GM12878 (cell line): ENCODE measurements at regions not wholly inside any gene's neighbourhood (a gene's known extent, or its start where the extent isn't known, plus 50 kb on each side); places are given as distances from the start of the nearest gene placed in this dataset.
"Not testable (repeated sequence)": the region's sequence is repeated elsewhere in the genome, so short reads cannot be mapped to it uniquely, and the experiment has no call there.

Experiments
- ATAC-seq: fragments of 200-7000 bp; cut with Tn5 transposase; 3 replicates; pipeline ENCODE4 v1.9.1; 2020; ENCODE audit warnings: mild to moderate bottlenecking, moderate library complexity
- BruUV-seq: library from RNA; stranded (reverse); fragments of 400-500 nt; replicated peaks from 2 replicates; lab custom pipeline; 2021; lab: Mats Ljungman, UMichigan
- CTCF ChIA-PET: fragments of 300-600 bp; sonication (Branson Sonifier 250); formaldehyde crosslinking; extraction: SDS; loops from one replicate; lab custom pipeline; 2021; ENCODE audit warnings: inconsistent platforms; lab: Yijun Ruan, JAX
- POLR2A ChIA-PET: fragments of 350-600 bp; formaldehyde crosslinking; extraction: SDS; loops from one replicate; lab custom pipeline; 2021; ENCODE audit warnings: inconsistent platforms; lab: Charles Lee
- RAD21 ChIA-PET: fragments of 300-600 bp; sonication (Branson Sonifier 250); formaldehyde crosslinking; loops from one replicate; lab custom pipeline; 2023; ENCODE audit warnings: antibody characterized with exemption; ENCODE audit not compliant: unreplicated experiment; lab: Charles Lee
- SMC1A ChIA-PET: fragments of 300-600 bp; sonication (Branson Sonifier 250); formaldehyde crosslinking; loops from one replicate; lab custom pipeline; 2023; ENCODE audit not compliant: unreplicated experiment, uncharacterized antibody; lab: Charles Lee
- DNase-seq: peaks from one replicate; pipeline ENCODE4 v3.0.0-alpha.2; 2011; ENCODE audit warnings: low read depth, low spot score
- FAIRE-seq: peaks from 3 replicates; lab custom pipeline; 2011; peaks lifted over from hg19 to GRCh38; lab: Jason Lieb, UNC
- H2AFZ ChIP-seq: 2 replicates; pipeline ENCODE4 v1.6.0; 2011; ENCODE audit warnings: low read depth, low read length, control low read depth; ENCODE audit not compliant: control insufficient read depth
- H3K27ac ChIP-seq: 2 replicates; pipeline ENCODE4 v1.5.1; 2011; ENCODE audit warnings: control low read depth; ENCODE audit not compliant: control insufficient read depth, insufficient read depth
- H3K27me3 ChIP-seq, 2 experiments: replicated peaks in 1 of 2; 2 replicates each; pipeline versions ENCODE4 v1.6.0 to v1.6.1; 2011; ENCODE audit warnings: low read length in 1 of 2; ENCODE audit not compliant: control insufficient read depth in 2 of 2, insufficient read depth in 2 of 2
- H3K36me3 ChIP-seq, 2 experiments: 2 replicates each; pipeline ENCODE4 v1.5.1; 2011; ENCODE audit warnings: low read length in 1 of 2; ENCODE audit not compliant: control insufficient read depth in 2 of 2, insufficient read depth in 2 of 2
- H3K4me1 ChIP-seq: 2 replicates; pipeline ENCODE4 v1.6.1; 2011; ENCODE audit warnings: mild to moderate bottlenecking, low read length, moderate library complexity, mixed read lengths; ENCODE audit not compliant: control insufficient read depth, insufficient read depth
- H3K4me2 ChIP-seq: 2 replicates; pipeline ENCODE4 v1.6.0; 2011; ENCODE audit warnings: control low read depth; ENCODE audit not compliant: control insufficient read depth, insufficient read depth
- H3K4me3 ChIP-seq: fragments of 200-600 bp; sonication (generic); 2 replicates; pipeline ENCODE4 v1.5.1; 2016
- H3K79me2 ChIP-seq: 2 replicates; pipeline ENCODE4 v1.6.0; 2011; ENCODE audit warnings: low read length; ENCODE audit not compliant: control insufficient read depth, insufficient read depth
- H3K9ac ChIP-seq: 2 replicates; pipeline ENCODE4 v1.8.0; 2011; ENCODE audit warnings: low read length, control low read depth, mixed read lengths; ENCODE audit not compliant: control insufficient read depth, insufficient read depth
- H3K9me3 ChIP-seq: replicated peaks from 3 replicates; pipeline ENCODE4 v1.5.1; 2011; ENCODE audit warnings: mild to moderate bottlenecking, low read length; ENCODE audit not compliant: control insufficient read depth, insufficient read depth
- H4K20me1 ChIP-seq: 2 replicates; pipeline ENCODE4 v1.6.0; 2011; ENCODE audit not compliant: control insufficient read depth, insufficient read depth
- ESRRA ChIP-seq: IDR thresholded peaks from 2 replicates; pipeline ENCODE4 v1.6.1; 2012; ENCODE audit warnings: mild to moderate bottlenecking, low read length, improper control_type of control experiment
- KAT2A ChIP-seq: conservative IDR thresholded peaks from 2 replicates; pipeline ENCODE4 v1.6.1; 2011; ENCODE audit warnings: low read depth, low read length; ENCODE audit not compliant: control insufficient read depth
- MTA3 ChIP-seq: IDR thresholded peaks from 2 replicates; pipeline ENCODE4 v1.6.1; 2012; ENCODE audit warnings: low read length, inconsistent platforms, borderline replicate concordance
- MXI1 ChIP-seq: fragments of 150-350 bp; IDR thresholded peaks from 2 replicates; pipeline ENCODE4 v1.6.1; 2011; ENCODE audit warnings: low read depth, mild to moderate bottlenecking, inconsistent platforms, low read length, improper control_type of control experiment
- NR2F1 ChIP-seq: fragments of 450-650 bp; conservative IDR thresholded peaks from 2 replicates; pipeline ENCODE4 v1.6.1; 2017; ENCODE audit warnings: mild to moderate bottlenecking
- SMARCA5 ChIP-seq: fragments of 450-650 bp; IDR thresholded peaks from 2 replicates; pipeline ENCODE4 v1.6.1; 2017; ENCODE audit warnings: mild to moderate bottlenecking
- WGBS: methylation state at CpG from one replicate; pipeline ENCODE4 v1.1.6; 2016; ENCODE audit warnings: low lambda C conversion rate; ENCODE audit not compliant: insufficient replicate concordance, insufficient coverage; ENCODE audit errors: missing lambda C conversion rate; 5-methylcytosine and 5-hydroxymethylcytosine counted together
- in situ Hi-C: fragments of 300-500 bp; cut with MboI; formaldehyde crosslinking; loops from 9 replicates; pipeline ENCODE4 v1.14.3; 2018; ENCODE audit warnings: mixed read lengths
- intact Hi-C: fragments of 100-400 bp; cut with micrococcal nuclease; formaldehyde crosslinking; loops from one replicate; pipeline ENCODE4 v1.14.2; 2022; ENCODE audit not compliant: unreplicated experiment
- TF ChIP-seq, protein P1 (sequence below): fragments of 450-650 bp; IDR thresholded peaks from 2 replicates; pipeline ENCODE4 v1.6.1; 2016; ENCODE audit warnings: mild to moderate bottlenecking

DNA sequence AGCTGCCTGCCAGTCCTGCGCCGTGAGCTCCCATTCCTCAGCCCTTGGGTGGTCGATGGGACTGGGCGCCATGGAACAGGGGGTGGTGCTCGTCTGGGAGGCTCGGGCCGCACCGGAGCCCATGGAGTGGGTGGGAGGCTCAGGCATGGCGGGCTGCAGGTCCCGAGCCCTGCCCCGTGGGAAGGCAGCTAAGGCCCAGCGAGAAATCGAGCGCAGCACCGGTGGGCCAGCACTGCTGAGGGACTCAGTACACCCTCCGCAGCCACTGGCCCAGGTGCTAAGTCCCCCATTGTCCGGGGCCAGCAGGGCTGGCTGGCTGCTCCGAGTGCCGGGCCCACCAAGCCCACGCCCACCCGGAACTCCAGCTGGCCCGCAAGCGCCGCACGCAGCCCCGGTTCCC is 501.0 kb upstream of the BRINP1 start:
- H4K20me1 ChIP-seq, H2AFZ ChIP-seq, FAIRE-seq, H3K79me2 ChIP-seq, H3K4me1 ChIP-seq, RAD21 ChIA-PET, CTCF ChIA-PET, H3K27ac ChIP-seq, in situ Hi-C loops, SMC1A ChIA-PET, H3K4me2 ChIP-seq, H3K9me3 ChIP-seq, POLR2A ChIA-PET, BruUV-seq, DNase-seq, H3K9ac ChIP-seq, H3K27me3 ChIP-seq, ATAC-seq, H3K36me3 ChIP-seq, intact Hi-C loops, H3K4me3 ChIP-seq: not testable (repeated sequence)
- WGBS = 48% methylated on average over 17 of the region's 26 CpGs

DNA sequence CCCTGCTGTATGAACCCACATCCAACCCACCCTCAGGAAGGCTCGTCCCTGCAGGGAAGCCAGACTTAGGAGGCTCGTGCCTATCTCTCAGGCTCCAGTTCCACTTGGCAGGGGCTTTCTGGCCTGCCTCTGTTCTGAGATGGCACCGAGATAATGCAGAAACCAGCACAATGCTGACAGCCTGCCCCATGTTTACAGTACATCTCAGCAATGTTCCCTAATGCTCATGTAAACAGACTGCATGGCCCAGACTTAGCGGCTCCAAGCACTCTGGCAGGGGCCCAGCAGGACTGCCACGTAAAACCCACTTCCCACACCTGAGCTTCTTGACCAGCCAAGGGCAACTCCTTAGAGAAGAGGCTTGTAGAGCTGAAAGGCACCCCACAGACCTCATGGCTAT is 499.5 kb upstream of the BRINP1 start:
- ATAC-seq (no peak), DNase-seq (no peak), FAIRE-seq (no peak)
- WGBS = 13% methylated on average over 5 of the region's 5 CpGs
- Histone ChIP-seq H4K20me1 (no peaks in the 10 kb centered on the region), H3K4me3 (no peak overlapping the region), H2AFZ (no peak overlapping the region), H3K27me3 (no peaks in the 10 kb centered on the region), H3K79me2 (no peaks in the 10 kb centered on the region), H3K36me3 (no peaks in the 10 kb centered on the region), H3K27ac (no peak overlapping the region), H3K4me1 (no peaks in the 10 kb centered on the region), H3K9me3 (no peaks in the 10 kb centered on the region), H3K9ac (no peak overlapping the region), H3K4me2 (no peak overlapping the region)
- CTCF ChIA-PET = no interaction called here
- SMC1A ChIA-PET = no interaction called here
- in situ Hi-C loops = no loop called here
- POLR2A ChIA-PET = no interaction called here
- RAD21 ChIA-PET = no interaction called here
- intact Hi-C loops = no loop called here
- no peak for TF ChIP-seq MXI1
- TF ChIP-seq, protein P1, sequence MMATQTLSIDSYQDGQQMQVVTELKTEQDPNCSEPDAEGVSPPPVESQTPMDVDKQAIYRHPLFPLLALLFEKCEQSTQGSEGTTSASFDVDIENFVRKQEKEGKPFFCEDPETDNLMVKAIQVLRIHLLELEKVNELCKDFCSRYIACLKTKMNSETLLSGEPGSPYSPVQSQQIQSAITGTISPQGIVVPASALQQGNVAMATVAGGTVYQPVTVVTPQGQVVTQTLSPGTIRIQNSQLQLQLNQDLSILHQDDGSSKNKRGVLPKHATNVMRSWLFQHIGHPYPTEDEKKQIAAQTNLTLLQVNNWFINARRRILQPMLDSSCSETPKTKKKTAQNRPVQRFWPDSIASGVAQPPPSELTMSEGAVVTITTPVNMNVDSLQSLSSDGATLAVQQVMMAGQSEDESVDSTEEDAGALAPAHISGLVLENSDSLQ = no peak
- TF ChIP-seq MTA3 = no peak
- TF ChIP-seq SMARCA5 = no peak
- no peak for TF ChIP-seq ESRRA
- TF ChIP-seq KAT2A = no peak
- TF ChIP-seq NR2F1 = no peak
- BruUV-seq = no TSS peak
